NCI-H510A (cell line): ENCODE measurements at regions not wholly inside any gene's neighbourhood (a gene's known extent, or its start where the extent isn't known, plus 50 kb on each side); places are given as distances from the start of the nearest gene placed in this dataset.

Source experiments
- DNase-seq: peaks from one replicate; lab custom pipeline; 2025; lab: John Stamatoyannopoulos, UW

- no peak for DNase-seq
These were observed 290.4 kb upstream of the RTL1 start for GRCh38 chr14:101193845-101194372.

GRCh38 chr14:101194373-101195308 is 291.1 kb upstream of the RTL1 start:
- peak; percentile 51 for DNase-seq

GRCh38 chr14:101195309-101195901 is 291.9 kb upstream of the RTL1 start:
- no peak for DNase-seq

- DNase-seq, result no peak
These were observed 292.7 kb upstream of the RTL1 start for GRCh38 chr14:101196051-101196712.

GRCh38 chr14:101196795-101197590 is 293.5 kb upstream of the RTL1 start:
- DNase-seq, result no peak

GRCh38 chr14:101197595-101198397 is 294.3 kb upstream of the RTL1 start:
- DNase-seq, result no peak

DNA sequence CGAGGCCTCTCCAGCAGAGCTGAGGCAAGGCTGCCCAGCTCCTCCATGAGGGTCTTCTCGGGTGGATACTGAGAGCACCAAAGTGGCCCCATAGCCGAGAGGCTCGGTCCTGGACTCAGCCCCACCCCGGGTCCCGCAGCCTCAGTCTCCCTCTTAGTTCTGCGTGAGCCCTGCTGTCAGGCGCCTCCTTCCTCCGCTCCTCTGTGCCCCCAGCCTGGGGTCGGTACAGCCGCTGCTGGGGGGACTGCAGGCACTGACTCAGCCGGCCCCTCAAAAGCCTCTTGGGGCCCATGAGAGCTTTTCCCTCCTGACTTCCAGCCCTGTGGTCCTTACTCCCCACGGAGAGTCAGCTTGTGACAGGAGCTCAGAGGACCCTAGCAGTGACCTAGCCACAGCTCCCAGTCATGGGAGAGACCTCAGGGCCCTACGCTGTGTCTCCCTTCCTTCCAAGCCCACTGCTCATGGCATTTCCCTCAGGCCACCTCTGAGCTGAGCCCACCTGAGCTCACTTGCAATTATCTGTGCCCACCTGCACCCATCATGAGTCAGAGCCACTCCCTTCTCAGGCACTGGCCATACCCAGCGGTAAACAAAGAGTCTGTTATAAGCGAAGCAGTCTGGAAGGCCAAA is 295.0 kb upstream of the RTL1 start:
- DNase-seq, result no peak

DNA sequence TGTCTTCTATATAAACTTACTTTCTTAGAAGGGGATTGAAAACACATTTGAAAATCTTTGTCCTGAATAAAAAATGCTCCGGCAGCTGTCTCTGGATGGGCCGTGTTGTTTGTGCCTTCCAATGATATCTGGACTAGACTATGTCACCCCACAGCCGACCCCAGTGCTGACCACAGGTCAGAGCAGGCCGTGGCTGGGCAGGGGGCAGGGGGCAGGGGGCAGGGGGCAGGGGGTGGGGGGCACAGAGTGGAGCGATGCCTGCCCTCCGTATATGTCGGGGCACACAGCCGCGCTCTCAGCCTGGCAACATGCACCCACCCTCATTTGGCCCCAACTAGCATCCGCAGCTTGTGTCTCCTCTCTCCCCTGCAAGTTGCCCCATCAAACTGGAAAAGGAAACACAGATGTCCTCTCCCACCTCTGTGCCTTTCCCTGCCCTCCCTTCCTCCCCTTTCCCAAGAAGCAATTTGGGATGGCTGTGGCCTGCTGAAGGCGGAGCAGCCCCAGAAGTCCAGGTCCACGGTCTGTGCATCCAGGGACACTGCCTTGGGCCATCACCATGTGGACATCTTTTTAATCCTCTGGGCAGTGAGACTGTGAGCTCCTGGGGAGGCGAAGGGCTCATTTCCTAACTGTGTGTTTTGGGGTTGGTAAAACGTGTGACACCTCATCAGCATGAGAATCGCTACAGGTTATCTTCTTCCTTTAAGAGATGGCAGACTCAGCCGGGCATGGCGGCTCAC is 295.7 kb upstream of the RTL1 start:
- DNase-seq, result no peak

- no peak for DNase-seq
These were observed 296.6 kb upstream of the RTL1 start for GRCh38 chr14:101200008-101200649.

DNA sequence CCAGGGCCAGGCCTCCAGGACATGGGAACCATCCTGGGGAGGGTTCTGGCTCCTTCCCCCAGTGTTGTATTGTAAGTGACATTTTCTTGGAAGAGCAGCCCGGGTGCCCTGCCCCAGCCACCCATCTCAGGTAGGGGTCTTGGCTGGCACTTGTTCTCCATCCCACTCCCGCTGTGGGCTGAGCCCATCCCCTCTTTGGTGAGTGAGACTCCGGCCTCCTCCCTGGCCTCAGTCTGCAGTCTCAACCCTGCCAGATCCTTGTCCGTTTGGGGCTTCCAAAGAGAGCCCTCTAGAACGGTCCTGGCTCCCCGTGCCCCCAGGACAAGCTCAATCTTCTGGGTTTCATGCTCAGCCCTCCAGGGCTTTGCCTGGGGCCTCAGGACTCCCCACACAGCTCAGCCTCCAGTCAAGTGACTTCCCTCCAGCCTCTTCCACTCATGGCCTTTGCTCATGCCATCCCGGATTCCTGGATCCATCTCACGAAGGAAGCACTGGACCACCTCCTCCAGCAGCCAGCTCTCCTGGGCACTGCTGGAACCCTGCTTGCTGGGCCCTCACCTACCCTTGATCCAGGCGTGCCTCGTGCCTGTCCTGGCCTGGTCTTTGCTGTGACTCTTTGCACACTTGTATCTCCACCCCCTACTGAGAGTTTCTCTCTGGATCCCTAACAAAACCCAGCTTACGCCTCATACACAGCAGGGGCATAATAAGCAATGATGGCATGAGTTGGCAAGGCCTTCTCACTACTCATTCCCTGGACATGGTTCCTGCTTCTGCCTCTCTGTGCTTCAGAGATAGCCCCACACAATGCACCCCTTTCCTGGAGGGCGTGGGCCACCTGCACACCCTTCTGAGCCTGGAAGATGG is 297.4 kb upstream of the RTL1 start:
- DNase-seq, result no peak

DNA sequence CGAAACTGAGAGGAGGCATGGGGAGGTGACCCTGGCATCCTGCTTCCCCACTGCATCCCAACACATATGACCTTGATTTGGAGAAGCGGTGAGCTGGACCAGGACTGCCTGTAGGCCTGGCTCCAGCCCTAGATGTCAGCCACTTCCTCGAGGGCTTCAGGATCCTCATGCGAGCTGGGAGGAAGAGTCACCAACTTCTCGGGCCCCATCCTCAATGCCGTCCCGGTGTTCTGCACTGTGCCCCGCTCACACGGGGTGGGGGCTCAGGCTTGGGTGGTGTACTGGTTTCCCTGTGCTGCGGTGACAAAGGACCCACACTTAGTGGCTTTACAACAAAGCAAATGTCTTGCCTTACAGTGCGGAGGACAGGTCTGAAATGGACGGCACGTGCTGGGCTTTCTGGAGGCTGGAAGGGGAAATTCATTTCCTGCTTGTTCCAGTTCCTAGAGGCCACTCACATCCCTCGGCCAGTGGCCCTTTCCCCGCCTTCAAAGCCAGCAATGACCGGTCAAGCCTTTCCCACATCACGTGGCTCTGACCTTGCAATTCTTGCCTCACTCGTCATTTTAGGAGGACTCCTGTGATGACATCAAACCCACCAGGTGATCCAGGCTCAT is 298.1 kb upstream of the RTL1 start:
- DNase-seq, result no peak

DNA sequence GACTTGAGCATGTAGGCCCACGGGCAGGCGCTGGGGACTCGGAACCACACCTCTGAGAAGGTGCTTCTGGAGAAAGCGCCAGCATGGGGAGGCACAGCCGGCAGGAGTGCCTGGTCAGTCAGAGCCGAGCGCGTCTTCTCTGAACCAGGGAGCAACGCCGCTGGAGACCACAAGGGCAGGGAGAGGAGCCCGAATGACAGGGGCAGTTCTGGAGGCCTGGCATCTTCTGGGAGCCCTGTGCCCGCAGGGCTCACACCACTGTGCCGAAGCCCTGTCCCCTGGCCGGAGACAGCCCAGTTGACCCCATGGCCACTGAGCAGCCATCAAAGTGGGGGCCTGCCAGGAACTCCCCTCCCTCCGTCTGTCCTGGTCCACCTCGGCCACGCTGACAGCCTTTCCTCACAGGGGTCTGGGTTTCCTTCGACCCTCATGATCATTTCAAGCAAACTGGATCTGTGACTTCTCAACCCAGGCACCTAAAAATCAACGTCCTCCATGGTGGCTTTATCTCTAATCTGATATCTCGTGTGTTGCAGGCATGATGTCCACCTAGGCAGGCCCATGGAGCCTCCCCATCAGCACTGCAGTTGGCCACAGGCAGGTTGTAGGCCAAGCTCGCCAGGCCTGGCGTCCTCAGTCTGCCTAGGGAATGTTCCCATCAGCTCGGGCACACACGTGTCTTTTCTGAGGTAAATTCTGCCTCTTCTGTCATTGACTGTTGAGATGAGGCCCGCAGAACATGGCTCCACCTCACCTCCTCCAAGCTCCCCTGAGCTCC is 299.3 kb upstream of the RTL1 start:
- no peak for DNase-seq

DNA sequence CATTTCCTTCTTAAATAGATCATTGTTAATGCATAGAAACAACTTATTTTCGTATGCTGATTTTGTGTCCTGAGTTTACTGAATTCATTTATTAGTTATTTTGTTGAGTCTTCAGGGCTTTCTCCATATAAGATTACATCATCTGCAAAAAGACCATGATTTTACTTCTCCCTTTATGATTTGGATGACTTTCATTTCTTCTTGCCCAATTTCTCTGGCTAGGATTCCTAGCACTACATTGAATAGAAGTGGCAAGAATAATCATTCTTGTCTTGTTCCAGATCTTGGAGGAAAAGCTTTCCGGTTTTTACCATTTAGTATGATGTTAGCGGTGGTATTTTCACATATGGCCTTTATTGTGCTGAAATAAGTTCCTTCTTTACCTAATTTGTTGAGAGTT is 303.0 kb upstream of the RTL1 start:
- DNase-seq, result no peak

DNA sequence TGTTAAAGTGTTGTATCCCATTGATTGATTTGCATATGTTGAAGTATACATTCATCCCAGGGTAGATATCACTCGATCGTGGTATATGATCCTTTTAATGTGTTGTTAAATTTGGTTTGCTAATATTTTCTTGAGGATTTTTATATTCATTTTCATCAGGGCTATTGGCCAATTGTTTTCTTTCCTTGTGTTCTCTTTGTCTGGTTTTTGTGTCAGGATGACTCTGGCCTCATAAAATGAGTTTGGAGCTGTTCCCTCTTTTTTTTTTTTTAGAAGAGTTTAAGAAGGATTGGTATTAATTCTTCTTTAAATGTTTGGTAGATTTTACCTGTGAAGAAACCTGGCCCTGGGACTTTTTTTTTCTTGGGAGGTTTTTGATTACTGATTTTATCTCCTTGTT is 303.5 kb upstream of the RTL1 start:
- DNase-seq, result no peak

- DNase-seq, result no peak
These were observed 304.4 kb upstream of the RTL1 start for GRCh38 chr14:101207897-101208296.

- no peak for DNase-seq
These were observed 306.1 kb upstream of the RTL1 start for GRCh38 chr14:101209594-101209993.

GRCh38 chr14:101215266-101215665 is 311.7 kb upstream of the RTL1 start:
- no peak for DNase-seq
